NCI-H1105 treated with DMSO at 0.1 percent for 48 hours (cell line): ENCODE measurements at regions not wholly inside any gene's neighbourhood (a gene's known extent, or its start where the extent isn't known, plus 50 kb on each side); places are given as distances from the start of the nearest gene placed in this dataset.

ENCODE experiments used
- DNase-seq: peaks from one replicate; lab custom pipeline; 2025; lab: John Stamatoyannopoulos, UW

GRCh38 chr3:146838221-146838620, 233.1 kb upstream of the PLSCR5 start:
- no peak for DNase-seq

GRCh38 chr3:146834917-146835316, 229.8 kb upstream of the PLSCR5 start:
- peak; percentile 98 for DNase-seq

GRCh38 chr3:146832857-146833458, 227.8 kb upstream of the PLSCR5 start:
- no peak for DNase-seq

GRCh38 chr3:146831659-146832058, 226.5 kb upstream of the PLSCR5 start:
- no peak for DNase-seq

GRCh38 chr3:146830231-146830630, 225.1 kb upstream of the PLSCR5 start:
- no peak for DNase-seq

GRCh38 chr3:146827836-146828235, 222.7 kb upstream of the PLSCR5 start:
- no peak for DNase-seq

GRCh38 chr3:146823622-146824021, 218.5 kb upstream of the PLSCR5 start:
- no peak for DNase-seq

- DNase-seq: no peak
These were observed 213.7 kb upstream of the PLSCR5 start for GRCh38 chr3:146818866-146819265.

GRCh38 chr3:146818301-146818700, 213.2 kb upstream of the PLSCR5 start:
- no peak for DNase-seq

GRCh38 chr3:146817704-146818103, 212.6 kb upstream of the PLSCR5 start:
- DNase-seq: peak; percentile 73

GRCh38 chr3:146814601-146815315, 209.6 kb upstream of the PLSCR5 start:
- no peak for DNase-seq

- no peak for DNase-seq
These were observed 208.3 kb upstream of the PLSCR5 start for GRCh38 chr3:146813496-146813895.

- no peak for DNase-seq
These were observed 198.6 kb upstream of the PLSCR5 start for GRCh38 chr3:146803745-146804144.

- DNase-seq: no peak
These were observed 196.3 kb upstream of the PLSCR5 start for GRCh38 chr3:146801492-146801891.

- no peak for DNase-seq
These were observed 195.3 kb upstream of the PLSCR5 start for GRCh38 chr3:146800484-146800883.

GRCh38 chr3:146796078-146796477, 190.9 kb upstream of the PLSCR5 start:
- no peak for DNase-seq

- DNase-seq: no peak
These were observed 178.3 kb upstream of the PLSCR5 start for GRCh38 chr3:146783446-146783845.

GRCh38 chr3:146781606-146782005, 176.5 kb upstream of the PLSCR5 start:
- DNase-seq: no peak

- DNase-seq: no peak
These were observed 175.9 kb upstream of the PLSCR5 start for GRCh38 chr3:146781059-146781458.

GRCh38 chr3:146780251-146780650, 175.1 kb upstream of the PLSCR5 start:
- no peak for DNase-seq

GRCh38 chr3:146777941-146778340, 172.8 kb upstream of the PLSCR5 start:
- peak; percentile 13 for DNase-seq

- no peak for DNase-seq
These were observed 167.1 kb upstream of the PLSCR5 start for GRCh38 chr3:146772211-146772743.

GRCh38 chr3:146770881-146771280, 165.7 kb upstream of the PLSCR5 start:
- no peak for DNase-seq

GRCh38 chr3:146770301-146770700, 165.2 kb upstream of the PLSCR5 start:
- no peak for DNase-seq
